GM23338 (cell line): ENCODE measurements at regions not wholly inside any gene's neighbourhood (a gene's known extent, or its start where the extent isn't known, plus 50 kb on each side); places are given as distances from the start of the nearest gene placed in this dataset.

Experiments
- ATAC-seq: fragments of 200-7000 bp; cut with Tn5 transposase; 3 replicates; pipeline ENCODE4 v1.9.1; 2020
- DNase-seq: peaks from one replicate; pipeline ENCODE4 v3.0.0-alpha.2; 2015; ENCODE audit warnings: low spot score
- H2AFZ ChIP-seq: fragments of 200-600 bp; sonication (generic); 2 replicates; pipeline ENCODE4 v1.8.0; 2016; ENCODE audit warnings: antibody characterized with exemption, mild to moderate bottlenecking, moderate library complexity
- H3F3A ChIP-seq: fragments of 200-600 bp; sonication (generic); replicated peaks from 2 replicates; pipeline ENCODE4 v1.8.0; 2017; ENCODE audit warnings: antibody characterized with exemption, mixed run types, low read depth
- H3K27ac ChIP-seq: fragments of 200-600 bp; sonication (generic); 2 replicates; pipeline ENCODE4 v1.6.1; 2016; ENCODE audit warnings: low read depth
- H3K27me3 ChIP-seq: fragments of 200-600 bp; sonication (generic); 2 replicates; pipeline ENCODE4 v1.8.0; 2016; ENCODE audit warnings: mild to moderate bottlenecking, mixed run types, moderate library complexity; ENCODE audit not compliant: insufficient read depth
- H3K36me3 ChIP-seq: fragments of 200-600 bp; sonication (generic); 2 replicates; pipeline ENCODE4 v1.8.0; 2016; ENCODE audit warnings: mild to moderate bottlenecking; ENCODE audit not compliant: insufficient read depth
- H3K4me1 ChIP-seq: fragments of 200-600 bp; sonication (generic); 2 replicates; pipeline ENCODE4 v1.8.0; 2016; ENCODE audit warnings: mild to moderate bottlenecking, moderate library complexity; ENCODE audit not compliant: insufficient read depth
- H3K4me2 ChIP-seq: fragments of 200-600 bp; sonication (generic); 2 replicates; pipeline ENCODE4 v1.7.1; 2017; ENCODE audit warnings: mixed run types
- H3K4me3 ChIP-seq: fragments of 200-600 bp; sonication (generic); 2 replicates; pipeline ENCODE4 v1.6.1; 2016; ENCODE audit warnings: mixed run types
- H3K79me2 ChIP-seq: fragments of 200-600 bp; sonication (generic); replicated peaks from 2 replicates; pipeline ENCODE4 v1.8.0; 2017; ENCODE audit warnings: mild to moderate bottlenecking; ENCODE audit not compliant: insufficient read depth
- H3K9me2 ChIP-seq: fragments of 200-600 bp; sonication (generic); 2 replicates; pipeline ENCODE4 v1.8.0; 2017; ENCODE audit not compliant: insufficient read depth
- H4K20me1 ChIP-seq: fragments of 200-600 bp; sonication (generic); replicated peaks from 2 replicates; pipeline ENCODE4 v1.8.0; 2017; ENCODE audit warnings: mild to moderate bottlenecking; ENCODE audit not compliant: insufficient read depth
- H3K27ac Mint-ChIP-seq: 2 replicates; pipeline ENCODE4 v1.8.0; 2020; ENCODE audit warnings: inconsistent platforms, mild to moderate bottlenecking, moderate library complexity, mixed read lengths
- H3K27me3 Mint-ChIP-seq: 3 replicates; pipeline ENCODE4 v1.8.0; 2022; ENCODE audit warnings: low read depth, mild to moderate bottlenecking, moderate library complexity, mixed read lengths, inconsistent platforms; ENCODE audit not compliant: insufficient read depth, poor library complexity
- H3K36me3 Mint-ChIP-seq: 3 replicates; pipeline ENCODE4 v1.8.0; 2021; ENCODE audit warnings: low read depth, mild to moderate bottlenecking, inconsistent platforms, moderate library complexity, mixed read lengths
- H3K4me1 Mint-ChIP-seq: 3 replicates; pipeline ENCODE4 v1.8.0; 2020; ENCODE audit warnings: mild to moderate bottlenecking, inconsistent platforms, mixed read lengths
- H3K4me3 Mint-ChIP-seq: 3 replicates; pipeline ENCODE4 v1.8.0; 2021; ENCODE audit warnings: moderate library complexity, mild to moderate bottlenecking, inconsistent platforms, mixed read lengths
- H3K9me3 Mint-ChIP-seq: 3 replicates; pipeline ENCODE4 v1.8.0; 2020; ENCODE audit warnings: moderate library complexity, mild to moderate bottlenecking, inconsistent platforms, mixed read lengths
- EZH2 ChIP-seq: fragments of 200-600 bp; sonication (generic); IDR thresholded peaks from one replicate; pipeline ENCODE4 v1.8.0; 2017; ENCODE audit warnings: antibody characterized with exemption, mild to moderate bottlenecking, low read depth; ENCODE audit not compliant: unreplicated experiment
- EZH2phosphoT487 ChIP-seq: fragments of 200-600 bp; sonication (generic); IDR thresholded peaks from one replicate; pipeline ENCODE4 v1.8.1; 2018; ENCODE audit warnings: antibody characterized with exemption; ENCODE audit not compliant: unreplicated experiment
- NANOG ChIP-seq: IDR thresholded peaks from 2 replicates; pipeline ENCODE4 v1.6.1; 2016; ENCODE audit warnings: antibody characterized with exemption, borderline replicate concordance
- POLR2AphosphoS5 ChIP-seq: IDR thresholded peaks from 2 replicates; pipeline ENCODE4 v1.6.1; 2016; ENCODE audit warnings: antibody characterized with exemption, low read depth
- ZNF114 ChIP-seq: fragments of 250-450 bp; sonication (Bioruptor Pico); IDR thresholded peaks from 2 replicates; pipeline ENCODE4 v1.5.0; 2020; ENCODE audit warnings: mild to moderate bottlenecking, moderate library complexity
- TF ChIP-seq, protein P1 (sequence below): IDR thresholded peaks from one replicate; pipeline ENCODE4 v1.6.1; 2018; ENCODE audit warnings: antibody characterized with exemption; ENCODE audit not compliant: unreplicated experiment
- TF ChIP-seq, protein P2 (sequence below): fragments of 250-450 bp; sonication (Bioruptor Pico); IDR thresholded peaks from 2 replicates; pipeline ENCODE4 v1.5.0; 2020; ENCODE audit warnings: mild to moderate bottlenecking, moderate library complexity
- TF ChIP-seq, protein P3 (sequence below): IDR thresholded peaks from 2 replicates; pipeline ENCODE4 v1.6.1; 2016; ENCODE audit warnings: antibody characterized with exemption

DNA sequence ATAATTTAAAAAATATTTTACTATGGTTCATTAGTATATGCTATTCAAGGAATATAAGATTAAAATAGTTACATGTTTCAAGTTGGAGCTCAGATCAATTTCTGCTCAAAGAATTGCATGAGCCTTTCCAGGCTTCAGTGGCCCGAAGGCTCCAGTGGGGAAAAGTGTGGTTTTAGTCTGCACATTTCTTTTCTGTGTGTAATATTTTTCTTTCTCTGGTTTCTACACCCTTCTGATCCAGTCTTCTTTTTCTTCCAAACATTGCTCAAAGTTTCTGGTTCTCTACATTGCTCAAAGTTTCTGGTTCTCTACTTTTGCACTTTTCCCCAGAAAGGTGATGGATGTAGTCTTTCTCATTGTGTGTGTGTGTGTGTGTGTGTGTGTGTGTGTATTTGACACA is 64.7 kb upstream of the OXGR1 start:
- Histone ChIP-seq H3K4me1 (peaks cover 8% of the 10 kb centered on the region; the same call in 1 of the 2 replicates), H3F3A (no peaks in the 10 kb centered on the region), H4K20me1 (no peaks in the 10 kb centered on the region), H3K36me3 (no peaks in the 10 kb centered on the region), H3K9me2 (0 out of 2 replicates have a peak, but pooled peaks cover 6% of the 10 kb centered on the region), H2AFZ (no peak overlapping the region), H3K4me3 (no peak overlapping the region), H3K79me2 (no peaks in the 10 kb centered on the region), H3K27ac (no peak overlapping the region), H3K27me3 (no peaks in the 10 kb centered on the region), H3K4me2 (no peak overlapping the region)
- H3K27ac Mint-ChIP-seq, result no peak overlapping the region
- peaks cover 16% of the 10 kb centered on the region; the same call in 2 of the 3 replicates for H3K36me3 Mint-ChIP-seq
- H3K4me1 Mint-ChIP-seq, result peaks cover 3% of the 10 kb centered on the region; the same call in 2 of the 3 replicates
- no peaks in the 10 kb centered on the region for H3K27me3 Mint-ChIP-seq
- ATAC-seq, result no peak
- no peak overlapping the region for H3K4me3 Mint-ChIP-seq
- H3K9me3 Mint-ChIP-seq, result peaks cover 21% of the 10 kb centered on the region
- no peak for TF ChIP-seq EZH2
- TF ChIP-seq EZH2phosphoT487, result no peak
- TF ChIP-seq NANOG, result no peak
- TF ChIP-seq ZNF114, result no peak
- TF ChIP-seq, protein P1, sequence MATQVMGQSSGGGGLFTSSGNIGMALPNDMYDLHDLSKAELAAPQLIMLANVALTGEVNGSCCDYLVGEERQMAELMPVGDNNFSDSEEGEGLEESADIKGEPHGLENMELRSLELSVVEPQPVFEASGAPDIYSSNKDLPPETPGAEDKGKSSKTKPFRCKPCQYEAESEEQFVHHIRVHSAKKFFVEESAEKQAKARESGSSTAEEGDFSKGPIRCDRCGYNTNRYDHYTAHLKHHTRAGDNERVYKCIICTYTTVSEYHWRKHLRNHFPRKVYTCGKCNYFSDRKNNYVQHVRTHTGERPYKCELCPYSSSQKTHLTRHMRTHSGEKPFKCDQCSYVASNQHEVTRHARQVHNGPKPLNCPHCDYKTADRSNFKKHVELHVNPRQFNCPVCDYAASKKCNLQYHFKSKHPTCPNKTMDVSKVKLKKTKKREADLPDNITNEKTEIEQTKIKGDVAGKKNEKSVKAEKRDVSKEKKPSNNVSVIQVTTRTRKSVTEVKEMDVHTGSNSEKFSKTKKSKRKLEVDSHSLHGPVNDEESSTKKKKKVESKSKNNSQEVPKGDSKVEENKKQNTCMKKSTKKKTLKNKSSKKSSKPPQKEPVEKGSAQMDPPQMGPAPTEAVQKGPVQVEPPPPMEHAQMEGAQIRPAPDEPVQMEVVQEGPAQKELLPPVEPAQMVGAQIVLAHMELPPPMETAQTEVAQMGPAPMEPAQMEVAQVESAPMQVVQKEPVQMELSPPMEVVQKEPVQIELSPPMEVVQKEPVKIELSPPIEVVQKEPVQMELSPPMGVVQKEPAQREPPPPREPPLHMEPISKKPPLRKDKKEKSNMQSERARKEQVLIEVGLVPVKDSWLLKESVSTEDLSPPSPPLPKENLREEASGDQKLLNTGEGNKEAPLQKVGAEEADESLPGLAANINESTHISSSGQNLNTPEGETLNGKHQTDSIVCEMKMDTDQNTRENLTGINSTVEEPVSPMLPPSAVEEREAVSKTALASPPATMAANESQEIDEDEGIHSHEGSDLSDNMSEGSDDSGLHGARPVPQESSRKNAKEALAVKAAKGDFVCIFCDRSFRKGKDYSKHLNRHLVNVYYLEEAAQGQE, result no peak
- TF ChIP-seq, protein P2, sequence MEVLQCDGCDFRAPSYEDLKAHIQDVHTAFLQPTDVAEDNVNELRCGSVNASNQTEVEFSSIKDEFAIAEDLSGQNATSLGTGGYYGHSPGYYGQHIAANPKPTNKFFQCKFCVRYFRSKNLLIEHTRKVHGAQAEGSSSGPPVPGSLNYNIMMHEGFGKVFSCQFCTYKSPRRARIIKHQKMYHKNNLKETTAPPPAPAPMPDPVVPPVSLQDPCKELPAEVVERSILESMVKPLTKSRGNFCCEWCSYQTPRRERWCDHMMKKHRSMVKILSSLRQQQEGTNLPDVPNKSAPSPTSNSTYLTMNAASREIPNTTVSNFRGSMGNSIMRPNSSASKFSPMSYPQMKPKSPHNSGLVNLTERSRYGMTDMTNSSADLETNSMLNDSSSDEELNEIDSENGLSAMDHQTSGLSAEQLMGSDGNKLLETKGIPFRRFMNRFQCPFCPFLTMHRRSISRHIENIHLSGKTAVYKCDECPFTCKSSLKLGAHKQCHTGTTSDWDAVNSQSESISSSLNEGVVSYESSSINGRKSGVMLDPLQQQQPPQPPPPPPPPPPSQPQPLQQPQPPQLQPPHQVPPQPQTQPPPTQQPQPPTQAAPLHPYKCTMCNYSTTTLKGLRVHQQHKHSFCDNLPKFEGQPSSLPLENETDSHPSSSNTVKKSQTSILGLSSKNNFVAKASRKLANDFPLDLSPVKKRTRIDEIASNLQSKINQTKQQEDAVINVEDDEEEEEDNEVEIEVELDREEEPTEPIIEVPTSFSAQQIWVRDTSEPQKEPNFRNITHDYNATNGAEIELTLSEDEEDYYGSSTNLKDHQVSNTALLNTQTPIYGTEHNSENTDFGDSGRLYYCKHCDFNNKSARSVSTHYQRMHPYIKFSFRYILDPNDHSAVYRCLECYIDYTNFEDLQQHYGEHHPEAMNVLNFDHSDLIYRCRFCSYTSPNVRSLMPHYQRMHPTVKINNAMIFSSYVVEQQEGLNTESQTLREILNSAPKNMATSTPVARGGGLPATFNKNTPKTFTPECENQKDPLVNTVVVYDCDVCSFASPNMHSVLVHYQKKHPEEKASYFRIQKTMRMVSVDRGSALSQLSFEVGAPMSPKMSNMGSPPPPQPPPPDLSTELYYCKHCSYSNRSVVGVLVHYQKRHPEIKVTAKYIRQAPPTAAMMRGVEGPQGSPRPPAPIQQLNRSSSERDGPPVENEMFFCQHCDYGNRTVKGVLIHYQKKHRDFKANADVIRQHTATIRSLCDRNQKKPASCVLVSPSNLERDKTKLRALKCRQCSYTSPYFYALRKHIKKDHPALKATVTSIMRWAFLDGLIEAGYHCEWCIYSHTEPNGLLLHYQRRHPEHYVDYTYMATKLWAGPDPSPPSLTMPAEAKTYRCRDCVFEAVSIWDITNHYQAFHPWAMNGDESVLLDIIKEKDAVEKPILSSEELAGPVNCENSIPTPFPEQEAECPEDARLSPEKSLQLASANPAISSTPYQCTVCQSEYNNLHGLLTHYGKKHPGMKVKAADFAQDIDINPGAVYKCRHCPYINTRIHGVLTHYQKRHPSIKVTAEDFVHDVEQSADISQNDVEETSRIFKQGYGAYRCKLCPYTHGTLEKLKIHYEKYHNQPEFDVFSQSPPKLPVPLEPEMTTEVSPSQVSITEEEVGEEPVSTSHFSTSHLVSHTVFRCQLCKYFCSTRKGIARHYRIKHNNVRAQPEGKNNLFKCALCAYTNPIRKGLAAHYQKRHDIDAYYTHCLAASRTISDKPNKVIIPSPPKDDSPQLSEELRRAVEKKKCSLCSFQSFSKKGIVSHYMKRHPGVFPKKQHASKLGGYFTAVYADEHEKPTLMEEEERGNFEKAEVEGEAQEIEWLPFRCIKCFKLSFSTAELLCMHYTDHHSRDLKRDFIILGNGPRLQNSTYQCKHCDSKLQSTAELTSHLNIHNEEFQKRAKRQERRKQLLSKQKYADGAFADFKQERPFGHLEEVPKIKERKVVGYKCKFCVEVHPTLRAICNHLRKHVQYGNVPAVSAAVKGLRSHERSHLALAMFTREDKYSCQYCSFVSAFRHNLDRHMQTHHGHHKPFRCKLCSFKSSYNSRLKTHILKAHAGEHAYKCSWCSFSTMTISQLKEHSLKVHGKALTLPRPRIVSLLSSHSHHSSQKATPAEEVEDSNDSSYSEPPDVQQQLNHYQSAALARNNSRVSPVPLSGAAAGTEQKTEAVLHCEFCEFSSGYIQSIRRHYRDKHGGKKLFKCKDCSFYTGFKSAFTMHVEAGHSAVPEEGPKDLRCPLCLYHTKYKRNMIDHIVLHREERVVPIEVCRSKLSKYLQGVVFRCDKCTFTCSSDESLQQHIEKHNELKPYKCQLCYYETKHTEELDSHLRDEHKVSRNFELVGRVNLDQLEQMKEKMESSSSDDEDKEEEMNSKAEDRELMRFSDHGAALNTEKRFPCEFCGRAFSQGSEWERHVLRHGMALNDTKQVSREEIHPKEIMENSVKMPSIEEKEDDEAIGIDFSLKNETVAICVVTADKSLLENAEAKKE (CRISPR knock-in tag), result no peak
- TF ChIP-seq POLR2AphosphoS5, result no peak
- TF ChIP-seq, protein P3, sequence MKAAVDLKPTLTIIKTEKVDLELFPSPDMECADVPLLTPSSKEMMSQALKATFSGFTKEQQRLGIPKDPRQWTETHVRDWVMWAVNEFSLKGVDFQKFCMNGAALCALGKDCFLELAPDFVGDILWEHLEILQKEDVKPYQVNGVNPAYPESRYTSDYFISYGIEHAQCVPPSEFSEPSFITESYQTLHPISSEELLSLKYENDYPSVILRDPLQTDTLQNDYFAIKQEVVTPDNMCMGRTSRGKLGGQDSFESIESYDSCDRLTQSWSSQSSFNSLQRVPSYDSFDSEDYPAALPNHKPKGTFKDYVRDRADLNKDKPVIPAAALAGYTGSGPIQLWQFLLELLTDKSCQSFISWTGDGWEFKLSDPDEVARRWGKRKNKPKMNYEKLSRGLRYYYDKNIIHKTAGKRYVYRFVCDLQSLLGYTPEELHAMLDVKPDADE, result no peak
- no peak for DNase-seq
